Astrocyte (in vitro differentiated cells and primary cell): ENCODE measurements at regions not wholly inside any gene's neighbourhood (a gene's known extent, or its start where the extent isn't known, plus 50 kb on each side); places are given as distances from the start of the nearest gene placed in this dataset.

Source experiments
- DNase-seq: peaks from one replicate; pipeline ENCODE4 v3.0.0-alpha.2; 2010; ENCODE audit warnings: low read depth
- FAIRE-seq: peaks from 2 replicates; lab custom pipeline; 2011; peaks lifted over from hg19 to GRCh38; lab: Jason Lieb, UNC
- H2AFZ ChIP-seq: 2 replicates; pipeline ENCODE4 v1.6.0; 2012; ENCODE audit warnings: low read depth, low read length, inconsistent platforms
- H3K27ac ChIP-seq: 2 replicates; pipeline ENCODE4 v1.5.1; 2011; ENCODE audit warnings: low read depth, low read length, inconsistent platforms
- H3K27me3 ChIP-seq: 2 replicates; pipeline ENCODE4 v1.6.0; 2011; ENCODE audit warnings: low read length, inconsistent platforms; ENCODE audit not compliant: insufficient read depth
- H3K36me3 ChIP-seq: 2 replicates; pipeline ENCODE4 v1.5.1; 2011; ENCODE audit warnings: low read length, inconsistent platforms; ENCODE audit not compliant: insufficient read depth
- H3K4me1 ChIP-seq: 2 replicates; pipeline ENCODE4 v1.5.1; 2011; ENCODE audit warnings: low read length, inconsistent platforms; ENCODE audit not compliant: insufficient read depth
- H3K4me2 ChIP-seq: 2 replicates; pipeline ENCODE4 v1.6.0; 2012; ENCODE audit warnings: low read length, inconsistent platforms
- H3K4me3 ChIP-seq: 2 replicates; pipeline ENCODE4 v1.5.1; 2011; ENCODE audit warnings: low read depth, mild to moderate bottlenecking, low read length, inconsistent platforms; ENCODE audit not compliant: insufficient read depth
- H3K79me2 ChIP-seq: 2 replicates; pipeline ENCODE4 v1.6.0; 2012; ENCODE audit warnings: mild to moderate bottlenecking, low read length, inconsistent platforms; ENCODE audit not compliant: insufficient read depth
- H3K9ac ChIP-seq: 2 replicates; pipeline ENCODE4 v1.6.0; 2012; ENCODE audit warnings: mild to moderate bottlenecking, low read length, inconsistent platforms
- H3K9me3 ChIP-seq: 2 replicates; pipeline ENCODE4 v1.5.1; 2012; ENCODE audit warnings: low read depth, mild to moderate bottlenecking, low read length, inconsistent platforms; ENCODE audit not compliant: insufficient read depth
- H4K20me1 ChIP-seq: 2 replicates; pipeline ENCODE4 v1.6.0; 2012; ENCODE audit warnings: low read length, inconsistent platforms; ENCODE audit not compliant: insufficient read depth
- H3K27ac Mint-ChIP-seq: one replicate; pipeline ENCODE4 v1.8.0; 2021; ENCODE audit warnings: mild to moderate bottlenecking, mixed read lengths; ENCODE audit not compliant: unreplicated experiment
- H3K27me3 Mint-ChIP-seq: one replicate; pipeline ENCODE4 v1.8.0; 2021; ENCODE audit warnings: low read depth, mixed read lengths; ENCODE audit not compliant: unreplicated experiment
- H3K36me3 Mint-ChIP-seq: one replicate; pipeline ENCODE4 v1.8.0; 2021; ENCODE audit warnings: low read depth, mixed read lengths; ENCODE audit not compliant: unreplicated experiment
- H3K4me1 Mint-ChIP-seq: one replicate; pipeline ENCODE4 v1.8.0; 2021; ENCODE audit warnings: low read depth, mixed read lengths; ENCODE audit not compliant: unreplicated experiment
- H3K4me3 Mint-ChIP-seq: one replicate; pipeline ENCODE4 v1.8.0; 2021; ENCODE audit warnings: mild to moderate bottlenecking, moderate library complexity, mixed read lengths; ENCODE audit not compliant: unreplicated experiment
- H3K9me3 Mint-ChIP-seq: one replicate; pipeline ENCODE4 v1.8.0; 2021; ENCODE audit warnings: mild to moderate bottlenecking, mixed read lengths; ENCODE audit not compliant: unreplicated experiment
- EZH2 ChIP-seq: IDR thresholded peaks from 2 replicates; pipeline ENCODE4 v1.6.1; 2012; ENCODE audit warnings: mild to moderate bottlenecking, low read length, inconsistent platforms; ENCODE audit not compliant: insufficient read depth
- TF ChIP-seq, protein P1 (sequence below): IDR thresholded peaks from 2 replicates; pipeline ENCODE4 v1.5.1; 2011; ENCODE audit warnings: low read depth, mild to moderate bottlenecking, inconsistent platforms, low read length, moderate library complexity; ENCODE audit not compliant: insufficient read depth

DNA sequence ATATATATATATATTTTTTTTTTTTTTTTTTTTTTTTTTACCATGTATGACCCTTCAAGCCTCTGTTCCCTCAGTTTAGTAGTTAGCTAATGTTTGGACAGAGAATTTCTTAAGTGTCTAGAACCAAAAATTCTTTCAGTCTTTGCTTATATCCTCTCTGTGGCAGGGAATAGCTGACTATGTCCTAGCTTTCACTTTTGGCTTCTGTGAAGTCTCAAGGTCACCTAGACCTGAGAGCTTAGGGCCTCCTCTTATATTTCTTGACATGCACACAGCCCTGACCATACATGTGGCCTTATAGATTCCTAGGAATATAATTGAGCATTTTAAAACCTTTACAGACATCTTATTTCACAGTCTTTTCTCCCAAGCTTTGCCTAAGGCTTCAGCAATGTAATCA is 930.8 kb upstream of the CDH9 start:
- H2AFZ ChIP-seq, result no peak overlapping the region
- no peaks in the 10 kb centered on the region for H3K27me3 Mint-ChIP-seq

DNA sequence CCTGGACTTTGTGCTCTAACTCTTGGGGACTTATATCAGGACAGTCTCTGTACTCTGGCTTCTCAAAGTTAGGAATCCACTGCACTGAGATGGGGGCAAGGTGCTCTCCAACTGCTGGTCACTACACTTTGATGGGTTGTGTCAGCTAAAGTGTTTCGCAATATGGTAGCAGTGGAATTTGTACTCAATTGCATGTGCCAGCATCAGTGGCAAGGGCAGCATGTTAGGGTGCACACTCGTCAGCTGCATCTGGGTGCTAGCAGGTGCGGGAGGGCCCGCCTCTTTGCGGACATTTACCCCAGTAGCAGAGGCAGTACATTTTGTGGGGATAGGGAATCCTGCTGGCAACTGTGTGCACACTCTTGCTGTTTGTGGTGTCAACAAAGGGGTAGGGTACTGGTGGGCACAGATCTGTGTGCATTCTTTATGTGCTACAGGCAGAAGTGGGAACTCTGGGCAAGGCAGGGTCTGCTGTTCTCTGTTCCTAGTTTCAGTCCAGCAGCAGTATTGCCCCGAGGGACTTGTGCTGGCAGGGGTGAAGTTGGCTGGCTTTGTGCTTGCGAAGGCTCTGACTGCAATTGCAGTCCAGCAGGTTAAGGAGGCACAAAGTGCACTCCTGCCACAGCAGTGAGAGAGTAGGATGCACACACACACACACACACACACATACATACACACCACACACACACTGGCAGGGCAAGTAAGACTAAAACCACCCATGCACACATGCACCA is 924.8 kb upstream of the CDH9 start:
- no peak for DNase-seq
- no peak for FAIRE-seq
- Histone ChIP-seq H3K4me2 (no peak overlapping the region), H3K27ac (no peak overlapping the region), H3K79me2 (no peaks in the 10 kb centered on the region), H2AFZ (no peak overlapping the region), H3K4me3 (no peak overlapping the region), H3K4me1 (no peaks in the 10 kb centered on the region), H4K20me1 (no peaks in the 10 kb centered on the region), H3K27me3 (no peaks in the 10 kb centered on the region), H3K9ac (no peak overlapping the region), H3K9me3 (peaks cover 8% of the 10 kb centered on the region), H3K36me3 (no peaks in the 10 kb centered on the region)
- Mint-ChIP-seq H3K27ac (no peak overlapping the region), H3K9me3 (peaks cover 14% of the 10 kb centered on the region), H3K4me3 (no peak overlapping the region), H3K27me3 (no peaks in the 10 kb centered on the region), H3K4me1 (peaks cover 2% of the 10 kb centered on the region), H3K36me3 (peaks cover 3% of the 10 kb centered on the region)
- TF ChIP-seq, protein P1, sequence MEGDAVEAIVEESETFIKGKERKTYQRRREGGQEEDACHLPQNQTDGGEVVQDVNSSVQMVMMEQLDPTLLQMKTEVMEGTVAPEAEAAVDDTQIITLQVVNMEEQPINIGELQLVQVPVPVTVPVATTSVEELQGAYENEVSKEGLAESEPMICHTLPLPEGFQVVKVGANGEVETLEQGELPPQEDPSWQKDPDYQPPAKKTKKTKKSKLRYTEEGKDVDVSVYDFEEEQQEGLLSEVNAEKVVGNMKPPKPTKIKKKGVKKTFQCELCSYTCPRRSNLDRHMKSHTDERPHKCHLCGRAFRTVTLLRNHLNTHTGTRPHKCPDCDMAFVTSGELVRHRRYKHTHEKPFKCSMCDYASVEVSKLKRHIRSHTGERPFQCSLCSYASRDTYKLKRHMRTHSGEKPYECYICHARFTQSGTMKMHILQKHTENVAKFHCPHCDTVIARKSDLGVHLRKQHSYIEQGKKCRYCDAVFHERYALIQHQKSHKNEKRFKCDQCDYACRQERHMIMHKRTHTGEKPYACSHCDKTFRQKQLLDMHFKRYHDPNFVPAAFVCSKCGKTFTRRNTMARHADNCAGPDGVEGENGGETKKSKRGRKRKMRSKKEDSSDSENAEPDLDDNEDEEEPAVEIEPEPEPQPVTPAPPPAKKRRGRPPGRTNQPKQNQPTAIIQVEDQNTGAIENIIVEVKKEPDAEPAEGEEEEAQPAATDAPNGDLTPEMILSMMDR, result no peak
- TF ChIP-seq EZH2, result no peak

More for the DNA sequence above, 930.8 kb upstream of the CDH9 start:
- Histone ChIP-seq H4K20me1 (no peaks in the 10 kb centered on the region), H3K4me1 (no peaks in the 10 kb centered on the region), H3K4me3 (no peak overlapping the region), H3K79me2 (no peaks in the 10 kb centered on the region), H3K27me3 (no peaks in the 10 kb centered on the region), H3K9me3 (peaks cover 3% of the 10 kb centered on the region), H3K4me2 (no peak overlapping the region), H3K36me3 (no peaks in the 10 kb centered on the region), H3K27ac (no peak overlapping the region), H3K9ac (no peak overlapping the region)
- no peak for FAIRE-seq
- Mint-ChIP-seq H3K27ac (no peak overlapping the region), H3K4me1 (no peaks in the 10 kb centered on the region), H3K4me3 (no peak overlapping the region), H3K36me3 (peaks cover 3% of the 10 kb centered on the region), H3K9me3 (peaks cover 12% of the 10 kb centered on the region)
- TF ChIP-seq, protein P1, result no peak
- no peak for TF ChIP-seq EZH2
- DNase-seq, result no peak

DNA sequence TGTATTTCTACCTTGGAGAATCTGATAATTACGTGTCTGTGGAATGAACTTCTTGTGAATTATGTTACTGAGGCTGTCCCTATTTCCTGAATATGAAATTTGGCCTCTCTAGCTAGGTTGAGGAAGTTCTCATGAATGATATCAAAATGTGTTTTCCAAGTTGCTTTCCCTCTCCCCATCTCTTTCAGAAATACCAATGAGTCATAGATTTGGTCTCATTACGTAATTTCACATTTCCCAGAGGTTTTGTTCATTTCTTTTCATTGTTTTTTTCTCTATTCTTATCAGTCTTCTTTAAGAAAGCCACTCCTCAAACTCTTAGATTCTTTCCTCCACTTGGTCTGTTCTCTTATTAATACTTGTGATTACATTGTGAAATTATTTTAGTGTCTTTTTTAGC is 923.8 kb upstream of the CDH9 start:
- Histone ChIP-seq H4K20me1 (no peaks in the 10 kb centered on the region), H2AFZ (no peak overlapping the region), H3K4me2 (no peak overlapping the region), H3K9me3 (peaks cover 8% of the 10 kb centered on the region), H3K27me3 (no peaks in the 10 kb centered on the region), H3K79me2 (no peaks in the 10 kb centered on the region), H3K9ac (no peak overlapping the region), H3K4me1 (no peaks in the 10 kb centered on the region), H3K27ac (no peak overlapping the region), H3K36me3 (no peaks in the 10 kb centered on the region), H3K4me3 (no peak overlapping the region)
- no peak for FAIRE-seq
- Mint-ChIP-seq H3K36me3 (peaks cover 3% of the 10 kb centered on the region), H3K27me3 (no peaks in the 10 kb centered on the region), H3K9me3 (peaks cover 14% of the 10 kb centered on the region), H3K4me3 (no peak overlapping the region), H3K27ac (no peak overlapping the region), H3K4me1 (peaks cover 2% of the 10 kb centered on the region)
- no peak for TF ChIP-seq EZH2
- TF ChIP-seq, protein P1, result no peak
- peak; percentile 14 for DNase-seq
